GM19351 (cell line): ENCODE measurements at regions not wholly inside any gene's neighbourhood (a gene's known extent, or its start where the extent isn't known, plus 50 kb on each side); places are given as distances from the start of the nearest gene placed in this dataset.

Source experiments
- ATAC-seq: cut with Tn5 transposase; IDR thresholded peaks from one replicate; pipeline ENCODE4 v1.9.1; 2021; ENCODE audit warnings: mild to moderate bottlenecking, moderate library complexity; ENCODE audit not compliant: unreplicated experiment

DNA sequence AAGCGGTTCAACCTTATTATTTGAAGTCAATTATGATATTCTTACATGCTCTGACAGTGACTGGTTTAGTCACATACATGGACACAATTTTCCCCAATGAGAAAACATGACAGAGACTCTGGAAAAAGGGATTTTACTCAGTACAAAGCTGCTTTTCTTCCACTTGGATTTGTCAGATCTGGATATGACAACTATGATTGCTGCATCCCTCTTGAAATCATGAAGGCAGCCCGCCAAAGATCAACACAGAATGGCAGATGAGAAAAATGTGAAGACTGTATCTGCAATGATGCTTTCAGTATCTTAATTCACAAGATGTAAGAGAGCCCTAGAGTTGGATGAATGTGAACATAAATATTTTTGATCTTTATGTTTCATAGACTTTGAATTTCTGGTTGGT lies 439.6 kb downstream of the CDH8 start:
- ATAC-seq, result no peak

GRCh38 chr16:61595605-61596004 lies 440.6 kb downstream of the CDH8 start:
- no peak for ATAC-seq

GRCh38 chr16:61590577-61590976 lies 445.7 kb downstream of the CDH8 start:
- ATAC-seq, result no peak

- no peak for ATAC-seq
Observed at GRCh38 chr16:61587526-61587925, 448.7 kb downstream of the CDH8 start.

DNA sequence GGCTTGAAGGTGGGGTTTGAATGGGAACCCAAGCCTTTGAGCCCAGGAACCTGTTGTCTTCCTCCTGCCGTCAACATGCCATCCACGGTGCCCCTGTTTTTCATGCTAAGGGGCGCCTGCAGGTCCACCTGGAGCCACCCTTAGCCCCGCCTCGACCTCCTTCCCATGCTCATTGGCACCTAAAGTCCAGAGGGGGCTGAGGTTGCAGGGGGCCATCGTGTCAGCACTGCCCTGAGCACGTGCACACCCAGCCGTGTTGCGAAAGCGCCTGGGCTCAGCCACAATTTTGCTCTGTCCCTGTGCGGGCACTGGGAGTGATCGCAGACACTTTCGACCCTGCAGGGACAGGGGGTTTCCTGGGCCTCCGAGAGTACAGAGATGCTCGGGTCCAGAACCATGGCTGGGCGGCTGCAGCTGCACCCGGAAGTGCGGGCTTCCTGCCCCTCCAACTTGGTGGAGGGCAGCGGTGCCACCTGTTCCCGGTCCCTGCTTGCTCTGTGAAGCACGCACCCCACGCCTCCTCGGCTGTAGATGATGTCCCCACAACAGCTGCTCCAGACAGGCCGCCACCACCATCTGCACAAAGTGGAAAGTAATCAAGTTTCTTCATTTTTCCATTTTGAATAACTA lies 454.7 kb downstream of the CDH8 start:
- no peak for ATAC-seq

DNA sequence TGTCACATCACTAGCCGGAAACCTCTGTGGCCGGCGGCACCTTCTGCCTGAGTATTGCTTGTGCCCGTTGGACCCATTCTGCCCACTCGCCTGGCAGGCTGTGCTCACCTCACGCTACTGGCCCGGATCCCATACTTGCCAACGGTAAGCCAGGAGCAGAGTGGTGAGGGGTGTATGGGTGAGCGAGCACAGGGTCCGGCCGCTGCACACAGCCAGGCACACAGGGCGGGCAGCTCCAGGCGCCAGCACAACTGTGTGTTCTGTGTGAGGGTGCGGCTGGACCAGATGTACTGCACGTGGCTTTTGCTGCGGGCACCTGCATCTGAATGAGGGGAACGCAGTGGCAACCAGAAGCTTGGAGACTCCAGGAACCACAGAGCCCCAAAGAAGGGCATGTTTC lies 455.7 kb downstream of the CDH8 start:
- ATAC-seq, result no peak

DNA sequence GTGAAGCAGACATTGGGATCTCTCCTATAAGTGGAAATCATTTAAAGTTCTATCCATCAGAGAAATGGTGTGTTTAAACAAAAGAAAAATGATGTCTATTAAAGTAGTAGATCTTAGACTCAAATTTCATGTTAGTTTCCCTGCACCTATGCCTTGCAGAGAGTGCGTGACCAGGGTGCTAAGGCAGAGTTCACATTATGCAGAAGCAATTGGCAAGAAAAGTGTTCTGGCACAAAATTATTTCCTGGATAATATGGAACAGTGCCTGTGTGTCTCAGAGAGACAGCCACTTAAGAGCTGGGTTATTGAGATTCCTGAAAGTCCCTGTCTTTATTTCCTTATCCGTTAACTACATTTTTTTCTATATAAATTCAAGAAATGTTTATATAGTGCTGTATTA lies 457.0 kb downstream of the CDH8 start:
- ATAC-seq, result no peak

DNA sequence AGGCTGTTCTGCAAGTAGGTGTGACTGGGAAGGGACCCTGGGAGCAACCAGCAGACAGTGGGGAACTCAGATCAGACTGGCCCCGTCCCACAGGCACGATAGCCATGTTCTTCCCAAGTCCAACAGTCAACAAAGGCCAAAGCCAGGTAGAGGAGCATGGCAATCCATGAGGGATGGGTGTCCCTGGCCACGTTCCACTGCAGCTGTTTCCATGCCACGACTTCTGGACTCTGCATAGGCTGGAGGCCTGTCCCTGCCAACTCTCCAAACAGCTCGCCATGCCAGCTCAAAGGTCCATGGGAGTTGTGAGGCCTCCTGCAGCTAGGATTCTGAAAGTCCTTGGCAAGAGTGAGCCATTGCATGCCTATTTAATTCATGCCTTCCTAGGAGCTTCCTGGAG lies 459.8 kb downstream of the CDH8 start:
- no peak for ATAC-seq

DNA sequence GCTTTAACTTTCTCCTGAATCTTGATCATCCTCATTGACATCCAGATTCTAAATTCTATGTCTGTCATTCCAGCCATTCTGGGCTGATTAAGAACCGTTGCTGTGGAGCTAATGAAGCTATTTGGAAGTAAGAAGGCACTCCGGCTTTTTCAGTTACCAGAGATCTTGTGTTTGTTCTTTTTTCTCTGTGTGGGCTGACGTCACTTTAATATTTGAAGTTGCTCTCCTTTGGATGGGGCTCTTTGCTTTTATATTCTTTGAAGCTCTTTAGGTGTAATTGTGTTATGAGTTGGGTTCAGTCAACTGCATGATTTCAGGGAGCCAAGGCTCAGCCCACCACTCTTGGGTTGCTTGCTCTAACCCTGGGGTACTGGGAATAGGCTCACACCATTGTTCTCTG lies 460.6 kb downstream of the CDH8 start:
- no peak for ATAC-seq

GRCh38 chr16:61569028-61569427 lies 467.2 kb downstream of the CDH8 start:
- no peak for ATAC-seq

GRCh38 chr16:61564716-61565115 lies 471.5 kb downstream of the CDH8 start:
- ATAC-seq, result no peak

- no peak for ATAC-seq
Observed at GRCh38 chr16:61555718-61556441, 480.4 kb downstream of the CDH8 start.

DNA sequence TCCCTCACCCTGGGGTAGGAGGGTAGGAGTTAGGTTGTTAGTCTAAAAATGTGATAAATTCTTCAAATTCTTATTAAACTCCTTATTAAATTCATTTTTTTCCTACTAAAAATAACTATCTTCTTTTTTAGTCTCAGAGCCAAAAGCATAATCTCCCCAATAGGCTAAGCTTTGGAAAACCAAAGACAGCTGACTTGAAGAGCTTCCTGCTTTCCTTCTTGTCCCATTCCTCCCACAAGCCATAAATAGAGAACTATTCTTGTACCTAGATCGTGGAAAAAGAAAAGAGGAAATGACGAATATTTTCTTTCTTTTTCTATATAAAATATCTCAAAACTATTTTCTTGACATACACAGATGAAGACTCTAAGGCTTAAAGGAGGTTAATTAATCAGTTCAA lies 486.9 kb downstream of the CDH8 start:
- ATAC-seq, result no peak

DNA sequence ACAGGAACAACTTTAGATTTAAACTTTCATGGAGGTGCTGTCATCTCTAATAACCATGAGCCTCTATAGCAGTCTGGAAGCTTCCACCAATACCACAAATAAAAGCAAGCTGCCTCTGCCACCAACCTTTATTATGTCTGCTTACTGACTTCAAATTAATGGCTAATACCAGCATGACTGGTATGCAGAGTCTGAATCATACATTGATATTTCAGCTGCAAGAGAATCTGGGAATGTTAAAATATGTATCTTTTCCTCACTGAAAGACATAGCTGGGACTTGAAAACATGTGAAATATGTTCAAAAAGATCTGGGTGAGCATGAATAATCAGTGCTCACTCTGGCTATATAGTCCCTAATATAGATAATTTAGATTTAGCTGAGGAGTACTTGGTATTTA lies 488.6 kb downstream of the CDH8 start:
- no peak for ATAC-seq

- no peak for ATAC-seq
Observed at GRCh38 chr16:61544165-61544564, 492.1 kb downstream of the CDH8 start.

DNA sequence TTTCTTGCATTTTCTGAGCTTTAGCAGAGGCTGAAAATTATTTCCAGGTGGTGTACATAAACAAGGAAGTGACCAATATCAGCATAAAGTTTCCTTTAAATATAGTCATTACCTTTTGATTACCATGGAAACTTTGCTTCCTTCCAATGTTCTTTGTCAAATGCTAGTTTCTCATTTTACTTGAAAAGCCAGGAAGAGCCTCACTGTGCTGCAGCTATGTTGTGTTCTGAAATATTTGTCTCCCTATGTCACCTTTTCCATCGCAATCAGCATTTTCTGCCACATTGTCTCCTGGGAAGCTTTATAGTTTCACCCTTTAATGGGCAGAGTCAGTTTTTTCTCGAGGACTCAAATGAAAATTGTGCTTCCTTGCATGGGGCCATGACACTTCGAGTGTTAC lies 496.0 kb downstream of the CDH8 start:
- no peak for ATAC-seq

- ATAC-seq, result no peak
Observed at GRCh38 chr16:61530697-61531096, 505.5 kb downstream of the CDH8 start.

DNA sequence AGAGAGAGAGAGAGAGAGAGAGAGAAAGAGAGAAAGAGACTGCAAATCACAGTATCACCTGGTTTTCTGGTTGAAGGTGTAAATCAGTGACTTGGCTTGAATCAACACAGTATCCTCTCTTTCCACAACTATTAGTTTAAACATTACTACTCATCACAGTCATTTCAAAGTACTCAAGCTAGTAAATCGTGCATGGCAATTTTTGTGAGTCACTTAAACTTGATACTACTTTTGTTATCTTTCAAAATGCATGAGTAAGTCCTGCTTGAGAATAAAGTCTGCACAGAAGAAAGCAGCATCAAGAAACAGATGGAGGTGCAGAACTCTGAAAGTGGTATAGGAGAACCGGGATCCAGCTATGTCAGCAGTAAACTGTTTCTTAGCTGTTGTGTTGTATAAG lies 535.4 kb downstream of the CDH8 start:
- no peak for ATAC-seq

GRCh38 chr16:61480250-61480649 lies 556.0 kb downstream of the CDH8 start:
- no peak for ATAC-seq

DNA sequence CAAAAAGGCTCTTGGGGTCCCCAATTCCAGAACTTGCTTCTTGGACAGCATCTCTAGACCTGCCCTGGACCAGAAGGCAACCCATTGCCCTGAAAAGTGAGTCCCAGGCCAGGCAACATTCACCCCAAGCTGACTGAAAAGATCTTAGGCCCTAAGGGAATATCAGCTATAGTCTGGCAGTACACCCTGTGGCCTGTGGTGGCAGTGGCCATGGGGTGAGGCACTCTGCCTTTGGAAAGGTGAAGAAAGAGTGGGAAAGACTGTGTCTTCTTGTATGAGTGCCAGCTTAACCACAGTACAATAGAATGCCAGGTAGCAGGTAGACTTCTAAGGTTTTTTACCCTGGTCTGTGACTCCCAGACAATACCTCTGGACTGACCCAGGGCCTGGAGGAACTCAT lies 564.5 kb downstream of the CDH8 start:
- no peak for ATAC-seq

DNA sequence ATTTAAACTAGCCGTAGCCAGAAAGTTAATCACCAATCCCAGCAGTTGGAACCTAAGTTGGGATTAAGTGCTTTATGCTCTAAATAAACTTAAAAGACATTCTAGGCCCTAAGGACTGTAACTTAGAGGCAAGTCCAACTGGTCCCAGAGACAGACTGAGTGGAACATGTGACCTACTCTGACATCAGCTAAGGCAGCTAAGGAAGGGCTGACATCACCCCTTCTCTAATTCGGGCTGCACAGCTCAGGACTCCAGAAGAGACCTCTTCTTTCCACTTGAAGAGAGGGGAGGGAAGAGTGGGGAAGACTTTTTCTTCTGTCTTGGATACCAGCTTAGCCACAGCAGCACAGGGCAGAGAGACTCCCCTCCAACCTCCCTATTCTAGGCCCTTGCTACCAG lies 565.2 kb downstream of the CDH8 start:
- no peak for ATAC-seq

DNA sequence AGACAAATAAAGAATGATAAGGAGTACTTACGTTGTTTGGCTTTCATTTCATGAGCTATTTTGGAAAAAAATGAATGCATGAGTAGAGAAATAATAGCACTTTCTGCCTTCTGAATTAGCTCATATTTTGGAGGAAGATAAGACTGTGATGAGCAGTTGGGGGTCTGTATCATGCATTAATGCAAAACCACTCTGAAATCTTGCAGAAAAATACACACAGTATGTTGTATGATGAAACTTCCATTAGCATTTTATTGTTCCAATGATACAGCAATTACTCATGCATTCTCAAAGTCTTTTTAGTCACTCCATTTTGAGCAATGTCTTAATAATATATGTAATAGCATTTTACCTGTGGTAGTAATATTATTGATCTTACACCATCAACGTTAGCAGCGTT lies 571.0 kb downstream of the CDH8 start:
- no peak for ATAC-seq

GRCh38 chr16:61460020-61460419 lies 576.2 kb downstream of the CDH8 start:
- ATAC-seq, result no peak
